ENCODE measurements at regions not wholly inside any gene's neighbourhood (a gene's known extent, or its start where the extent isn't known, plus 50 kb on each side); places are given as distances from the start of the nearest gene placed in this dataset.

- no peak for TF ChIP-seq DZIP1 (CRISPR knock-in tag; IDR thresholded peaks at IDR 0.05)
- no peak for TF ChIP-seq CREBL2 (CRISPR knock-in tag; IDR thresholded peaks at IDR 0.05; ENCODE audit: borderline replicate concordance)
- TF ChIP-seq ZNF34 (CRISPR knock-in tag; IDR thresholded peaks at IDR 0.05; ENCODE audit: borderline replicate concordance) = no peak
- no peak for TF ChIP-seq CSRNP1 (CRISPR knock-in tag; IDR thresholded peaks at IDR 0.05)
- TF ChIP-seq ZFP37 (CRISPR knock-in tag; IDR thresholded peaks at IDR 0.05; ENCODE audit: borderline replicate concordance) = no peak
Measured at GRCh38 chr7:54392935-54393334, 149.2 kb upstream of the VSTM2A start (continued).

GRCh38 chr7:54394834-54395233 is 147.3 kb upstream of the VSTM2A start:
- 34% methylated on average over 4 of the region's 4 CpGs for WGBS (ENCODE audit: low lambda C conversion rate)
- ATAC-seq = no peak; the same call in 2 of the 3 replicates
- CTCF ChIA-PET (ENCODE audit: low intra/inter-chr PET ratio, low total read pairs) = no interaction called here
- no peak for TF ChIP-seq ZKSCAN5 (CRISPR knock-in tag; IDR thresholded peaks at IDR 0.05)
- no peak for TF ChIP-seq CHCHD3 (CRISPR knock-in tag; IDR thresholded peaks at IDR 0.05)
- no peak for TF ChIP-seq ZNF773 (CRISPR knock-in tag; IDR thresholded peaks at IDR 0.05; ENCODE audit: borderline replicate concordance)
- no peak for TF ChIP-seq ZBTB26 (CRISPR knock-in tag; IDR thresholded peaks at IDR 0.05; ENCODE audit: borderline replicate concordance)
- TF ChIP-seq TAF15 (IDR thresholded peaks at IDR 0.05; ENCODE audit: low read depth, low read length, poor library complexity, severe bottlenecking) = no peak
- no peak for TF ChIP-seq ZFYVE20 (CRISPR knock-in tag; IDR thresholded peaks at IDR 0.05; ENCODE audit: borderline replicate concordance, low read depth)
- no peak for TF ChIP-seq ZNF205 (CRISPR knock-in tag; IDR thresholded peaks at IDR 0.05)
- TF ChIP-seq KAT8 (CRISPR knock-in tag; IDR thresholded peaks at IDR 0.05) = no peak
- TF ChIP-seq SNAI1 (CRISPR knock-in tag; IDR thresholded peaks at IDR 0.05; ENCODE audit: borderline replicate concordance) = no peak

More at GRCh38 chr7:54394834-54395233, 147.3 kb upstream of the VSTM2A start:
- Histone ChIP-seq H3K4me1 (ENCODE audit: insufficient read depth, low read length) (no peaks in the 10 kb centered on the region), H2AFZ (ENCODE audit: low read length) (no peak overlapping the region), H3K4me3 (replicated peaks in 1 of 3; ENCODE audit: insufficient read depth in 1 of 3, low read depth in 2 of 3, low read length in 3 of 3) (no peak overlapping the region), H3K36me3 (replicated peaks in 1 of 2; ENCODE audit: control insufficient read depth in 1 of 2, insufficient read depth in 2 of 2, low read length in 2 of 2) (no peaks in the 10 kb centered on the region), H3K4me2 (ENCODE audit: low read depth, low read length) (no peak overlapping the region), H4K20me1 (ENCODE audit: insufficient read depth, low read length) (no peaks in the 10 kb centered on the region), H3K27me3 (ENCODE audit: control insufficient read depth in 1 of 2, insufficient read depth in 2 of 2, low read length in 2 of 2) (no peaks in the 10 kb centered on the region), H3K79me2 (ENCODE audit: insufficient read depth, low read length) (no peaks in the 10 kb centered on the region), H3K27ac (ENCODE audit: extremely low read length, insufficient read depth, low read length) (no peak overlapping the region), H3K9ac (ENCODE audit: insufficient read depth, low read depth, low read length) (no peak overlapping the region), H3K9me3 (ENCODE audit: low read length) (peaks cover 14% of the 10 kb centered on the region; the same call in 1 of the 2 replicates)
- no TSS peak for BruUV-seq (replicated peaks)
- intact Hi-C loops (cut with micrococcal nuclease; ENCODE audit: unreplicated experiment) = no loop called here
- POLR2A ChIA-PET = no interaction called here
- DNase-seq (ENCODE audit: low spot score) (no peak), FAIRE-seq (no peak)
- in situ Hi-C loops (cut with HindIII; ENCODE audit: extremely low pct_ligation_motif_present, low pct_unique_long_range_greater_than_20kb) = no loop called here
